PFSK-1 (cell line): ENCODE measurements at regions not wholly inside any gene's neighbourhood (a gene's known extent, or its start where the extent isn't known, plus 50 kb on each side); places are given as distances from the start of the nearest gene placed in this dataset.

Source experiments
- FOXP2 ChIP-seq: optimal IDR thresholded peaks from 2 replicates; pipeline ENCODE3; 2011; ENCODE audit warnings: borderline replicate concordance, control low read depth, inconsistent platforms; ENCODE audit not compliant: insufficient read depth; ENCODE audit errors: extremely low read length, extremely low read depth
- POLR2AphosphoS5 ChIP-seq: IDR thresholded peaks from 2 replicates; pipeline ENCODE4 v1.6.1; 2012; ENCODE audit warnings: low read depth, mild to moderate bottlenecking, control low read depth, low read length, moderate library complexity
- REST ChIP-seq, 2 experiments: IDR thresholded peaks; 2 replicates each; pipeline versions ENCODE4 v1.6.1 to v1.8.0; 2011 to 2012; ENCODE audit warnings: low read depth in 2 of 2, low read length in 2 of 2, control low read depth in 1 of 2, inconsistent platforms in 1 of 2, mild to moderate bottlenecking in 1 of 2, moderate library complexity in 1 of 2; ENCODE audit not compliant: insufficient read depth in 1 of 2
- SIN3A ChIP-seq: IDR thresholded peaks from 2 replicates; pipeline ENCODE4 v1.6.1; 2012; ENCODE audit warnings: mild to moderate bottlenecking, low read length, moderate library complexity, borderline replicate concordance; ENCODE audit not compliant: insufficient read depth

GRCh38 chr6:133815313-133815712 lies 73.6 kb upstream of the TCF21 start:
- TF ChIP-seq REST (IDR thresholded peaks at IDR 0.05; ENCODE audit: insufficient read depth in 1 of 2, low read depth in 2 of 2, low read length in 2 of 2) (no peak), POLR2AphosphoS5 (no peak), SIN3A (no peak), FOXP2 (no peak)
